Endometrium (tissue), 2 donors: ENCODE measurements at regions not wholly inside any gene's neighbourhood (a gene's known extent, or its start where the extent isn't known, plus 50 kb on each side); places are given as distances from the start of the nearest gene placed in this dataset.
"Not testable (repeated sequence)": the region's sequence is repeated elsewhere in the genome, so short reads cannot be mapped to it uniquely, and the experiment has no call there.

Source experiments
- FAIRE-seq: peaks from 2 replicates; lab custom pipeline; 2012; peaks lifted over from hg19 to GRCh38; lab: Jason Lieb, UNC
- donor health status: control.
- donor health status: control.

GRCh38 chr18:55721006-55721405, 133.0 kb upstream of the TCF4 start:
- FAIRE-seq, result not testable (repeated sequence)

- FAIRE-seq, result no peak
These were observed 125.7 kb upstream of the TCF4 start for GRCh38 chr18:55713707-55714106.

DNA sequence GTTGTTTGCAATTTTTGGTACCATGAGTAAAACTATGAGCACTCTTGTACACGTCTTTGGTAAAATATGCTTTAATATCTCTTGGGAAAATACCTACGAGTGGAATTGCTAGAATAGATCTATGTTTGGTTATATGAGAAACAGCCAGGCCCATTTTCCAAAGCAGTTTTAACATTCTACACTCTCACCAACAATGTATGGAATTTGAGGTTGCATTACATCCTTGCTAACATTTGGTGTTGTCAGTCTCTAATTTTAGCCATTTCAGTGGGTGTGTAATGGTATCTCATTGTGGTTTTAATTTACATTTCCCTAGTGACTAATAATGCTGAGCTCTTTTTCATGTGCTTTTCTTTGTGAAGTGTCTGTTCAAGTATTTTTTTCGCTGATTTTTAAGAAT, 118.9 kb upstream of the TCF4 start:
- FAIRE-seq, result no peak

GRCh38 chr18:55699233-55699765, 111.3 kb upstream of the TCF4 start:
- no peak for FAIRE-seq

GRCh38 chr18:55696811-55697210, 108.8 kb upstream of the TCF4 start:
- FAIRE-seq, result no peak

DNA sequence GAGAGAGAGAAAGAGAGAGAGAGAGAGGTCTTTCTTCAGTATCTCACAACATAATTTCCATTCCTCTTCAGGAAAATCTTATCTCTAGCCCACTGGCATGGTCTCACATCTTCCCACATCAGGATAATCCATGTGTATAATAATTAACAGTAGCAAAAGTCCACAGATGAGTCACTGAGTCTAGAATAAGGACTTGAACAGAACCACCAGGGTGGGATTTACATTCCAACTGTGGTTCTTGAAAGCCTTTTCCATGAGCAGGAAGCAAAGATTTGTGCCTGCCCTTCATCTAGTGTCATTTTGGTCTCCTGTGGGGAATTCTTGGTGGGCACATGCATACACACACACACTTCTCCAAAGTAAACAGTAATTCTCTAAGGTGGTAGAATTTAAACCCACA, 107.1 kb upstream of the TCF4 start:
- FAIRE-seq, result no peak

GRCh38 chr18:55694291-55694690, 106.3 kb upstream of the TCF4 start:
- FAIRE-seq, result no peak

DNA sequence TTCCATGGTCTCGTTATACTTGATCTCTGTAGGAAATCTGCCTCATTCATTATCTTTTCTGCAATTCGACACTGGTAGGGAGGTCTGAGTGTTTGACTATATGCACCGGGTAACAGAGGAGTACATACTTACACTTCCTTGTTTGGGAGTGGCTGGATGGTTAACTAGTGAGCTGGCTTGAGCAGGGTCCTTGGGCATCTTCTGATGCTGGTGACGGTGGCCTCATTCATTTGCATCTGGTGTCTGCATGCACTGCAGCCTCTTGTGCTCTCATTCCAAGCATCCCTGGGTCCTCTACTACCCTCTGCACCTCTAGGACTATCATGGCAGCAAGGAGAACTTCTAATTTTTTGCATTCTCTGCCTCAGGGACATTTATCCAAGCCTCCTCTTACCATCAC, 100.0 kb upstream of the TCF4 start:
- FAIRE-seq, result no peak

- no peak for FAIRE-seq
These were observed 99.1 kb upstream of the TCF4 start for GRCh38 chr18:55687106-55687505.

- FAIRE-seq, result no peak
These were observed 97.6 kb upstream of the TCF4 start for GRCh38 chr18:55685638-55686037.

DNA sequence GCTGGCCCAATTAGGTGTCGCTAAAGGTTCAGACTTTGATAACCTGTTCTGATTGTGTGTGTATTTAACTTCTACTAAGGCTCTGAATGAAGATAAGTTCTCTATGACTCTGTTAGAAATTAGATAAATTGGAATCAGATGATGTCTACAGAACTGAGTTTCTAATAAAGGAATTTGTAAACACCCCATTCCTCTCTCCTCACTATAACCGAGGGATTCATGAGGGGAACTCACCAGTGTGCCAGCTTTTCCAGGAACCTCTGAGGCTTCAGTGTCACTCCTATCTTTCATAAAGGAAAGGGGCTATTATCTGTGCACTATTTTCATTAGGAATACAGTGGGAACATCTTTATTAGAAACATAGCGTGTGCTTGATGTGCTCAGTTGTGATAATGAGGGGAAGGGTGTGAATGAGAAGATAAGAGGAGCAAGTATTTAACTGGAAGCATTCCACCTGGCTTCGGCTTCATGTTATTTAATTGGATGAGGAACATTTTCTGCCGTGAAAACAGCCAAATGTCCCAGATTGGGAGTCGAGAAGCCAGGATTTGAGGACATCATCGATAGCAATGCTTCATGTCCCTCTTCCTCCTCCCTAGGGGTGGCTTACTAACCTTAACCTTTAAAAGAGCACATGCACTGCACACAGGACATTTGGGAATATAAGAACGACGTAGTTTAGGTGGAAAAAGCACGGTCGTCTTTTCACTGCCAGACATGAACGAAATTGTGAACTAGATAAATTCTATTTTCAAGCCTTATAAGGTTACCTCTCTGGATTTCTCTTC, 84.8 kb upstream of the TCF4 start:
- no peak for FAIRE-seq

GRCh38 chr18:55665506-55665905, 77.5 kb upstream of the TCF4 start:
- FAIRE-seq, result no peak

GRCh38 chr18:55664758-55665400, 76.9 kb upstream of the TCF4 start:
- FAIRE-seq, result not testable (repeated sequence)

DNA sequence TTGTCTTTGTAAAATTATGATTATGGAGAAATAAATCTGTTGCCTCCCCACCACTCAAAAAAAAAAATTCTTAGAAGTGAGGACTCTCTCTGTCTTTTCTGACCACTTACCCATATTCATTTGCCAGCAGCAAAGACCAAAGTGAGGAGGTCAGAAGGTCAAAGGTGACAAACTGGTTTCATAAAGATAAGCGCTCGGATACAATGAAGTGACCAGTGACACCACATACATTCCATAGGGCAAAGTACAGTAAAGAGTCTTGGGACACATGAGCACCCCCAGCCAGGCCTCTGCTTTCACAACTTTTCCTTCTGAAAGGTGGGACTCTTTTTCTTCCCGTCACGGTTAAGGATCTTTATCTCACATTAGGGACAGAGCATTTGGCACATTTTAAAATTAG, 75.9 kb upstream of the TCF4 start:
- FAIRE-seq, result no peak

DNA sequence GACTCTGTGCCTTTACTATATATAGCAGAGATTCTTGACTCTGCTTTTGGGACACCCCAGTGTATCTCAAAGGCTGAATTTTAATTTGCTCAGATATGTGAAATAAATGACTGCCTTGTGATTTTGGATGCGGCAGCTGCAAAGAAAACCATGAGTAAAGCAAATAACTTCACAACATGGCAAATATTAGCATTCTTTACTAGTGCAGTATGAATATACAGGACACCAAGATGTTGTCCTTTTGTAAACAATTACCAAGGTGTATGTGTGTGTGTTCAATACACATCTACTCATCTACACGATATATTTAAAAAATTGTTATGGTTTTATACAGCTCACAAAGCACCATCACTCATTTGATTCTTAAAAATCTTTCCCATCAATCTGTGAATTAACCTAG, 70.6 kb upstream of the TCF4 start:
- no peak for FAIRE-seq

- FAIRE-seq, result no peak
These were observed 69.8 kb upstream of the TCF4 start for GRCh38 chr18:55657572-55658331.

GRCh38 chr18:55654986-55655385, 67.0 kb upstream of the TCF4 start:
- FAIRE-seq, result no peak

GRCh38 chr18:55651236-55651635, 63.2 kb upstream of the TCF4 start:
- FAIRE-seq, result no peak

- no peak for FAIRE-seq
These were observed 62.4 kb upstream of the TCF4 start for GRCh38 chr18:55650363-55650870.

DNA sequence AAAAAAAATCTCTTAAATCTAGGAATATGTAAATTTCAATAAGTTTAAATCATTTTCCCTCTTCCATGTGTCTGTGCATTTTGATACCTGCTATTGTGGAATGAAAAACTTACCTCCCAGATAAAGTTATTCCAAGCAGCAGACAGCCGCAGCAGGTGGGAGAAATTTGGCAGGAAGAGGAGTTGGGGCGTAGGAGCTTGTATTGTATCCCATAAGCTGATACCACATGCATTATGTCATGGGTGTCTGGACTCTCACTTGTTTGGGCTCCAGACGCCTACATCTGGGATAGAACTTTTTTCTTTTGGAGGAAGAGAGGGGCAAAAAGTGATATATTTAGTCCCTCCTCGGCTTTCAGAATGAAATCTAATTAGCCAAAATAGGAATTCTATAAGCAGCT, 59.3 kb upstream of the TCF4 start:
- FAIRE-seq, result no peak

- no peak for FAIRE-seq
These were observed 54.2 kb upstream of the TCF4 start for GRCh38 chr18:55642191-55642590.

DNA sequence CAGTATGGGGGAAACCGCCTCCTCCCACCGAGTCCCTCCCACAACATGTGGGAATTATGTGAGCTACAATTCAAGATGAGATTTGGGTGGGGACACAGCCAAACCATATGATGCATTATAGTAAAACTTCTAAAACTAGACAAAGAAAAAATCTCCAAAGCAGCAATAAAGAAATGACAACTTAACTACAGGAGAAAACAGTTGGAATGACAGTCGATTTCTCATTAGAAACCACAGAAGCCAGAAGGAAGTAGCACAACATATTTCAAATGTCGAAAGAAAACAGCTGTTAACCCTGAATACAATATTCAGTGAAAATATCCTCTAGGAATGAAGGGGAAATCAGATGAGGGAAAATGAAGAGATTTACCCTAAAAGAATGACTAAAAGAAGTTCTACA, 53.5 kb upstream of the TCF4 start:
- no peak for FAIRE-seq
